ENCODE measurements at regions not wholly inside any gene's neighbourhood (a gene's known extent, or its start where the extent isn't known, plus 50 kb on each side); places are given as distances from the start of the nearest gene placed in this dataset.

- Histone ChIP-seq H3K79me2 (ENCODE audit: control insufficient read depth in 1 of 2, insufficient read depth in 2 of 2, low read length in 2 of 2) (no peaks in the 10 kb centered on the region), H3K27me3 (replicated peaks in 1 of 4; ENCODE audit: control insufficient read depth in 3 of 4, extremely low read depth in 1 of 4, insufficient read depth in 3 of 4, low read length in 3 of 4) (no peaks in the 10 kb centered on the region), H3K14ac (ENCODE audit: insufficient read length) (no peak overlapping the region), H3K56ac (replicated peaks; ENCODE audit: insufficient read length, low read depth, low read length) (no peak overlapping the region), H3K9me3 (ENCODE audit: insufficient read depth in 2 of 2, low read depth in 1 of 2, low read length in 1 of 2) (no peaks in the 10 kb centered on the region), H3K9ac (replicated peaks in 1 of 4; ENCODE audit: extremely low read depth in 1 of 4, low read depth in 3 of 4, low read length in 3 of 4) (no peak overlapping the region; a peak in 1 of 7 replicates), H2BK5ac (ENCODE audit: low read depth, low read length) (no peak overlapping the region), H2BK15ac (ENCODE audit: low read length) (no peak overlapping the region), H3K4me1 (replicated peaks in 1 of 4; ENCODE audit: control insufficient read depth in 3 of 4, insufficient read depth in 4 of 4, low read length in 3 of 4) (no peaks in the 10 kb centered on the region), H3K27ac (ENCODE audit: low read depth, low read length) (no peak overlapping the region), H3K23ac (ENCODE audit: insufficient read length) (no peak overlapping the region), H4K8ac (ENCODE audit: extremely low read depth, insufficient read depth, low read length) (no peak overlapping the region), H3K18ac (ENCODE audit: extremely low read depth, low read length) (no peak overlapping the region), H3K36me3 (ENCODE audit: control insufficient read depth in 2 of 4, insufficient read depth in 4 of 4, low read length in 3 of 4) (no peaks in the 10 kb centered on the region), H3K23me2 (ENCODE audit: low read depth, low read length) (no peaks in the 10 kb centered on the region), H4K5ac (ENCODE audit: insufficient read length, low read depth, low read length) (no peak overlapping the region), H4K91ac (replicated peaks; ENCODE audit: insufficient read length, low read length) (no peak overlapping the region), H3K4me2 (ENCODE audit: insufficient read depth in 1 of 2, low read depth in 2 of 2, low read length in 2 of 2) (no peak overlapping the region), H2BK120ac (replicated peaks; ENCODE audit: low read depth, low read length) (no peak overlapping the region), H3K4me3 (ENCODE audit: extremely low read depth in 1 of 4, insufficient read depth in 2 of 4, low read depth in 3 of 4, low read length in 4 of 4) (no peak overlapping the region), H4K20me1 (replicated peaks in 1 of 2; ENCODE audit: control insufficient read depth in 1 of 2, insufficient read depth in 2 of 2, low read length in 2 of 2) (no peaks in the 10 kb centered on the region), H2AK5ac (ENCODE audit: low read depth, low read length) (no peak overlapping the region), H3K4ac (replicated peaks; ENCODE audit: insufficient read length, low read depth, low read length) (no peak overlapping the region), H3K79me1 (ENCODE audit: low read depth, low read length) (no peaks in the 10 kb centered on the region), H2BK12ac (ENCODE audit: low read depth, low read length) (no peak overlapping the region; the same call in 1 of the 2 replicates), H2AFZ (ENCODE audit: low read length) (peak overlapping the region; percentile 55; the same call in 1 of the 2 replicates), H2BK20ac (ENCODE audit: low read length) (no peak overlapping the region)
- no peak for DNase-seq (ENCODE audit: low read depth in 1 of 2, low spot score in 2 of 2)
- 79% methylated on average over 2 of the region's 2 CpGs; no CpG with 5 or more reads in 1 of the 2 experiments for WGBS, 2 experiments (ENCODE audit: extremely low coverage in 1 of 2, insufficient coverage in 1 of 2, insufficient read length in 1 of 2, insufficient replicate concordance in 2 of 2, low coverage in 1 of 2, low lambda C conversion rate in 2 of 2, missing lambda C conversion rate in 1 of 2)
- TF ChIP-seq NANOG (IDR thresholded peaks at IDR 0.05; ENCODE audit: insufficient read depth, low read depth, low read length, poor library complexity, severe bottlenecking) (no peak), BCL11A (IDR thresholded peaks at IDR 0.05; ENCODE audit: low read depth in 2 of 2, low read length in 2 of 2) (no peak), TAF7 (optimal IDR thresholded peaks at IDR 0.05; ENCODE audit: borderline replicate concordance, low read depth, low read length) (no peak), HDAC6 (IDR thresholded peaks at IDR 0.05; ENCODE audit: low read depth, low read length) (no peak), GABPA (IDR thresholded peaks at IDR 0.05; ENCODE audit: borderline replicate concordance, insufficient read depth, low read length) (no peak), SRF (IDR thresholded peaks at IDR 0.05; ENCODE audit: low read depth, low read length) (peak; percentile 69; the same call in 1 of the 2 replicates)
- POLR2A ChIA-PET (ENCODE audit: partially characterized antibody) = no interaction called here
- no peak for FAIRE-seq
- CTCF ChIA-PET (ENCODE audit: partially characterized antibody) = interaction anchor here (1.8 kb wide), 1 partner anchor 52 kb away, joined by 6 read pairs; no protein-coding TSS in a partner anchor
Observed at GRCh38 chr3:103388214-103388613, 953.4 kb downstream of the ZPLD1 start.
